Immature natural killer cell (primary cell): ENCODE measurements at regions not wholly inside any gene's neighbourhood (a gene's known extent, or its start where the extent isn't known, plus 50 kb on each side); places are given as distances from the start of the nearest gene placed in this dataset.

Experiments used
- DNase-seq, 3 donors: peaks; one replicate each; pipeline ENCODE4 v3.0.0; 2022; ENCODE audit warnings: mixed read lengths in 1 of 3
- H3K27ac Mint-ChIP-seq, 6 donors: one replicate each; pipeline ENCODE4 v1.8.0; 2020; ENCODE audit warnings: mixed read lengths in 6 of 6, mild to moderate bottlenecking in 5 of 6, inconsistent platforms in 4 of 6, moderate library complexity in 3 of 6
- H3K27me3 Mint-ChIP-seq, 3 donors: one replicate each; pipeline ENCODE4 v1.8.0; 2020 to 2021; ENCODE audit warnings: low read depth in 3 of 3, mild to moderate bottlenecking in 3 of 3, mixed read lengths in 3 of 3, moderate library complexity in 3 of 3, inconsistent platforms in 1 of 3
- H3K36me3 Mint-ChIP-seq, 3 donors: one replicate each; pipeline ENCODE4 v1.8.0; 2020; ENCODE audit warnings: mixed read lengths in 3 of 3, inconsistent platforms in 2 of 3, mild to moderate bottlenecking in 2 of 3
- H3K4me1 Mint-ChIP-seq, 2 donors: one replicate each; pipeline ENCODE4 v1.8.0; 2020; ENCODE audit warnings: inconsistent platforms in 2 of 2, mild to moderate bottlenecking in 2 of 2, mixed read lengths in 2 of 2, moderate library complexity in 1 of 2
- H3K4me3 Mint-ChIP-seq, 5 donors: one replicate each; pipeline ENCODE4 v1.8.0; 2020; ENCODE audit warnings: mild to moderate bottlenecking in 5 of 5, mixed read lengths in 5 of 5, inconsistent platforms in 3 of 5, moderate library complexity in 3 of 5
- H3K9me3 Mint-ChIP-seq, 6 donors: one replicate each; pipeline ENCODE4 v1.8.0; 2020; ENCODE audit warnings: mild to moderate bottlenecking in 6 of 6, mixed read lengths in 6 of 6, inconsistent platforms in 4 of 6, moderate library complexity in 3 of 6

DNA sequence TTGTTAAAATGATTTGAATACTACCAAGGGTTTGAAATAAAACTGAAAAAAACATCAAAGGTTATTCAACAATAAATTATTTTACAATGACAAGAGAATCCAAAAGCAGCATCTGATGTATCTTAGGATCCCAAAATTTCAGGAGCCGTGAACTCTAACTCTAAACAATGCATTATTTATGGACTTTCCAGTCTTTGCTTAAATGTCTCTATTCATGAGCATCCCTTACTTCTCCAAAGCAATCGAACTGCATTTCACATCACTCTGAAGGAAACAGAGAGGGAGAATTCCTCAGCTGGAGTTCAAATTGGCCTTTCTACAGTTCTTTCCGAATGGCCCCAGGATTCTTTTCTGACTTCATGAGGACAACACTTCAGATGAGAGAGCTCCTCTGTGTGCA, 229.1 kb downstream of the CBLN4 start:
- no peaks in the 10 kb centered on the region for H3K4me1 Mint-ChIP-seq
- H3K4me3 Mint-ChIP-seq, result no peak overlapping the region
- peaks cover 0 to 3% (median 3%) of the 10 kb centered on the region in 3 donors for H3K27me3 Mint-ChIP-seq
- H3K36me3 Mint-ChIP-seq, result no peaks in the 10 kb centered on the region
- no peak overlapping the region for H3K27ac Mint-ChIP-seq
- no peak for DNase-seq
- peaks cover 4 to 15% (median 9%) of the 10 kb centered on the region in 6 donors for H3K9me3 Mint-ChIP-seq

- Mint-ChIP-seq H3K27ac (no peak overlapping the region), H3K4me3 (no peak overlapping the region), H3K9me3 (peaks cover 4 to 15% (median 7%) of the 10 kb centered on the region in 6 donors), H3K27me3 (peaks cover 0 to 3% (median 3%) of the 10 kb centered on the region in 3 donors), H3K36me3 (no peaks in the 10 kb centered on the region), H3K4me1 (no peaks in the 10 kb centered on the region)
- DNase-seq, result no peak
These were observed 230.7 kb downstream of the CBLN4 start for GRCh38 chr20:55774628-55775027.

GRCh38 chr20:55761797-55762196, 243.5 kb downstream of the CBLN4 start:
- Mint-ChIP-seq H3K4me3 (no peak overlapping the region), H3K9me3 (peaks cover 7 to 51% (median 11%) of the 10 kb centered on the region in 6 donors), H3K27me3 (peaks cover 0 to 3% (median 0%) of the 10 kb centered on the region in 3 donors), H3K36me3 (no peaks in the 10 kb centered on the region), H3K27ac (no peak overlapping the region), H3K4me1 (no peaks in the 10 kb centered on the region)
- DNase-seq, result no peak

DNA sequence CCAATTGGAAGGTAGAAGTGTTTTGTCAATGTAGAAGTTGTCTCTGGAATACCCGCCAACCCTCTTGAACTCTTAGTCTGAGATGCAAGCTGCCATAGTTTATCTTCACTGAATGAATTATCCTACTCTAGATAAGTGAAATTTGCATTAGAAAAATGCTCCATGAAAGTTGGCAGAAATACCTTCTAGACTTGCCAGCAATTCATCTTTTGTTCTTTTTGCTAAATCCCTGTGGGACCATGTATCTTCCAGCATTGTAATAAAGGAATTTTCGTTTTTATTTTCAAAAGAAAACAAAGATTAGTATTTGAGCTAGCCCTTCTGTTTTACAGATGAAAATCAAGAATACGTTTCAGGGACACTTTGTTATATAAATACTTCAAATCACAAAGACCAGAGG, 244.2 kb downstream of the CBLN4 start:
- Mint-ChIP-seq H3K36me3 (no peaks in the 10 kb centered on the region), H3K27ac (no peak overlapping the region), H3K27me3 (peaks cover 0 to 3% (median 0%) of the 10 kb centered on the region in 3 donors), H3K9me3 (peaks cover 6 to 48% (median 11%) of the 10 kb centered on the region in 6 donors), H3K4me1 (no peaks in the 10 kb centered on the region), H3K4me3 (no peak overlapping the region)
- DNase-seq, result no peak

GRCh38 chr20:55760586-55760985, 244.7 kb downstream of the CBLN4 start:
- no peak overlapping the region for H3K4me3 Mint-ChIP-seq
- no peak for DNase-seq
- no peaks in the 10 kb centered on the region for H3K27me3 Mint-ChIP-seq
- no peaks in the 10 kb centered on the region for H3K36me3 Mint-ChIP-seq
- no peak overlapping the region for H3K27ac Mint-ChIP-seq
- peaks cover 6 to 46% (median 10%) of the 10 kb centered on the region in 6 donors for H3K9me3 Mint-ChIP-seq
- H3K4me1 Mint-ChIP-seq, result no peaks in the 10 kb centered on the region

DNA sequence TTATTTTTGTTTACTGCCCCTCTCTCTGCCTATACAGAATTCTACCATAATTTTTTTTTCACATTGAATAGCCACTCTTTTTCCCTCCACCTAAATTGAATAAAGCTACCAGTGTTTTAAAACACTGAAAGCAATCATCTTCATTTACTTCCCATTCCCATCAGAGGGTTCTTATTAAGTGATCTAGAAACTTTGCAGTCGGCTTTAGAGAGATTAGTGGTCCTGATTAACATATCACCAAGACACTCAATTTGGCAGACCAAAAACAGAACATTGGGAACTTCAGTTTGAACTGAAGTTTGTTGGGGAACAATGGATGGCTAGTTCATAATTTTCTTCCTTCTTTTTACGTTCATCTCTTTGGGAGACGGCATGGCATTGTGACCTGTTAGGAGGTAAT, 249.5 kb downstream of the CBLN4 start:
- H3K27ac Mint-ChIP-seq, result no peak overlapping the region
- no peak overlapping the region for H3K4me3 Mint-ChIP-seq
- H3K36me3 Mint-ChIP-seq, result no peaks in the 10 kb centered on the region
- no peaks in the 10 kb centered on the region for H3K4me1 Mint-ChIP-seq
- H3K9me3 Mint-ChIP-seq, result peaks cover 0 to 17% (median 2%) of the 10 kb centered on the region in 6 donors
- no peak for DNase-seq
- no peaks in the 10 kb centered on the region for H3K27me3 Mint-ChIP-seq

DNA sequence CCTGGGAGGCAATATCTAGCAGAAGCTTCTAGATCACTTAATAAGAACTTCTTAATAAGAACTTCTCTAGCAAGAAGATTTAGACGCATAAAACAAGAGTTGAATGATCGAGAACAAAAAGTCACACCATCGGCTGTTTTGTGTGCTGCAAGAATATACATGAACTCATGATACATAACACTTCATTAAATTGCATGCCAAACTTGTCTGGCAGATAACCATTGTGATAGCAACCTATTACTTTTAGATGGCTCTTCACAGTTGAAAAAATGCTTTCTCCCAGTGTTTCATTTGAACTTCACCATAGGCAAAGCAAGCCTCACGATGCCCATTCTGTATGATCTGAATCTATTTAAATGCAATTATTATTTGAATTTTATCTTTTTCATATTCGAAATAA, 249.9 kb downstream of the CBLN4 start:
- peaks cover 0 to 17% (median 2%) of the 10 kb centered on the region in 6 donors for H3K9me3 Mint-ChIP-seq
- H3K4me1 Mint-ChIP-seq, result no peaks in the 10 kb centered on the region
- H3K36me3 Mint-ChIP-seq, result no peaks in the 10 kb centered on the region
- H3K4me3 Mint-ChIP-seq, result no peak overlapping the region
- H3K27me3 Mint-ChIP-seq, result no peaks in the 10 kb centered on the region
- no peak for DNase-seq
- H3K27ac Mint-ChIP-seq, result no peak overlapping the region

GRCh38 chr20:55746723-55747122, 258.6 kb downstream of the CBLN4 start:
- Mint-ChIP-seq H3K9me3 (peaks cover 0 to 20% (median 6%) of the 10 kb centered on the region in 6 donors), H3K4me1 (no peaks in the 10 kb centered on the region), H3K36me3 (no peaks in the 10 kb centered on the region), H3K4me3 (no peak overlapping the region), H3K27ac (no peak overlapping the region), H3K27me3 (peaks cover 0 to 2% (median 0%) of the 10 kb centered on the region in 3 donors)
- DNase-seq, result no peak

DNA sequence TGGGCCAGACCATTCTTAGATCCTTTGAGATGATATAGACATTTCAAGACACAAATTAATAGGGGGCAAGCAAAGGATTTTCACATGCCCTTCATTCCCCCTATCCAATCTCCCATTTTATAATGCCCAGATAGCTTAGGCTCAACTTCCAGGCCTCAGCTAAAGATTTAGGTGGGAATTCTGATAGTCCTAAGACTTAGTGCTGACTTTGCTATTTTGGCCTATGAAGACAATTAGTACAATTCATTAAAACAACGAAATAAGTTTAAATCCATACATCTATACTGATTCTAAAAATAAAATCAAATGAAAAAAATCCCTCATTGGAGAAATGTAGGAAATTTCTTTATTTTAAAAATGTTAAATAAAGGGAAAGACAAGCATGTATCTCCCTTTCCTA, 259.5 kb downstream of the CBLN4 start:
- Mint-ChIP-seq H3K27me3 (peaks cover 0 to 2% (median 0%) of the 10 kb centered on the region in 3 donors), H3K27ac (no peak overlapping the region), H3K36me3 (no peaks in the 10 kb centered on the region), H3K4me3 (no peak overlapping the region), H3K9me3 (peaks cover 0 to 20% (median 6%) of the 10 kb centered on the region in 6 donors), H3K4me1 (no peaks in the 10 kb centered on the region)
- no peak for DNase-seq

DNA sequence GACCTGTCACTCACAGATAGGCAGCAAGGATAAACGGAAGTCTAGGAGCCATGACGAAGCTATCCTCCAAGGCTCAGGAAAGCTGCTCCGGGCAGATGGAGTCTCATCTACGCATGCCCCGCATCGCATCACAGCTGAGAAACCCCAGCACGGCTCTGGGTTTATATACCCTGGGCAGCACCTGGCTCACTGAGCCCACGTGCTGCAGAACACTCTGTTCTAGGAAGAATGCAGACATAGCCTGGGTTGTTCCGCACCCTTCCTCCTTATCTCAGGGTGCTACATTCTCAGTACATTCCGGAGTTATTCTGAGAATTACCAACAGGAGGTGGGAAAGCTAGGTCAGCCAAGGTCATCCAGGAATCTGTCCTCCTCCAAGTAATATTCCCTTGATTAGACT, 260.4 kb downstream of the CBLN4 start:
- Mint-ChIP-seq H3K4me3 (no peak overlapping the region), H3K27ac (no peak overlapping the region), H3K36me3 (no peaks in the 10 kb centered on the region), H3K27me3 (peaks cover 0 to 2% (median 0%) of the 10 kb centered on the region in 3 donors), H3K9me3 (peaks cover 0 to 20% (median 6%) of the 10 kb centered on the region in 6 donors), H3K4me1 (no peaks in the 10 kb centered on the region)
- DNase-seq, result no peak

GRCh38 chr20:55741801-55742200, 263.5 kb downstream of the CBLN4 start:
- Mint-ChIP-seq H3K27ac (no peak overlapping the region), H3K9me3 (peaks cover 0 to 8% (median 2%) of the 10 kb centered on the region in 6 donors), H3K4me3 (no peak overlapping the region), H3K36me3 (no peaks in the 10 kb centered on the region), H3K4me1 (no peaks in the 10 kb centered on the region), H3K27me3 (peaks cover 0 to 2% (median 2%) of the 10 kb centered on the region in 3 donors)
- DNase-seq, result no peak

DNA sequence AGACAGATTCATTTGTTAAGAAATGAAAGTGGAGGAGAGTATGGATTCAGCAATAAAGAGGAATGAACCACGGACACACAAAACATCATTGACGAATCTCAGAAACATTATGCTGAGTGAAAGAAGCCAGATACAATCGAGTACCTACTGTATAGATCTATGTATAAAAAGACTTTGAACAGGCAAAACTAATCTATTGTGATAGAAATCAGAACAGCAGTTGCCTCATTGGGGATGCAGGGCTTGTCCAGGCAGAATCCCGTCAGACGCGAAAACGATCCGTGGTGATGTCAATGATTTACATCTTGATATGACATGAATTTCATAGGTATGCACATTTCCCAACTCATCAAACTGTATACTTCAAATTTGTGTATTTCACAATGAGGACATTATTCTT, 265.2 kb downstream of the CBLN4 start:
- H3K4me1 Mint-ChIP-seq, result no peaks in the 10 kb centered on the region
- H3K36me3 Mint-ChIP-seq, result no peaks in the 10 kb centered on the region
- H3K27me3 Mint-ChIP-seq, result peaks cover 0 to 3% (median 2%) of the 10 kb centered on the region in 3 donors
- no peak overlapping the region for H3K27ac Mint-ChIP-seq
- H3K9me3 Mint-ChIP-seq, result peaks cover 0 to 8% (median 4%) of the 10 kb centered on the region in 6 donors
- DNase-seq, result no peak
- no peak overlapping the region for H3K4me3 Mint-ChIP-seq

- Mint-ChIP-seq H3K9me3 (peaks cover 2 to 12% (median 6%) of the 10 kb centered on the region in 6 donors), H3K27me3 (no peaks in the 10 kb centered on the region), H3K27ac (no peak overlapping the region), H3K4me3 (no peak overlapping the region), H3K4me1 (no peaks in the 10 kb centered on the region), H3K36me3 (no peaks in the 10 kb centered on the region)
- DNase-seq, result no peak
These were observed 275.0 kb downstream of the CBLN4 start for GRCh38 chr20:55730321-55730720.

DNA sequence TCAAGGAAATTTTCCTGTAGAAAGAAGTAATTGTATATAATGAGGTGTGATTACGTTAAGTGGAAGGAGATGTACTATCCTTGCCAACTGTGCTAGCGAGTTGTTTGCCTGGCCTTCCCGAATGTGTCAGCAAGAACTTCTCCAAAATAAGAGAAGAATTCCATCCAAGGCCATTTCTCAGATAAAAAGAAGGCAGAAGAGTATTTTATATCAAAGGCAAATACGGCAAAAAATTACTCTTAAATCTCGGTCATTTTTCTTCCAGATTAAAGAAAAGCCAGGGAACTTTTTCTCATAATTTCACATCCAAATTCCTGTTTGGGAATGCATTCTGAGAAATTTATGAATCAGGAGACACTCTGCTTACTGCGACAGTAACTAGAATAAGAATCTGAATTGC, 290.6 kb downstream of the CBLN4 start:
- DNase-seq, result no peak
- Mint-ChIP-seq H3K36me3 (peaks cover 0 to 4% (median 0%) of the 10 kb centered on the region in 3 donors), H3K27ac (no peak overlapping the region)

GRCh38 chr20:55714082-55714481, 291.2 kb downstream of the CBLN4 start:
- H3K4me3 Mint-ChIP-seq, result no peak overlapping the region
- DNase-seq, result no peak
- H3K9me3 Mint-ChIP-seq, result peaks cover 9 to 50% (median 13%) of the 10 kb centered on the region in 6 donors
- no peaks in the 10 kb centered on the region for H3K4me1 Mint-ChIP-seq
- peaks cover 0 to 1% (median 0%) of the 10 kb centered on the region in 3 donors for H3K27me3 Mint-ChIP-seq
- H3K36me3 Mint-ChIP-seq, result peaks cover 0 to 5% (median 0%) of the 10 kb centered on the region in 3 donors
- H3K27ac Mint-ChIP-seq, result no peak overlapping the region

More for the DNA sequence above, 290.6 kb downstream of the CBLN4 start:
- peaks cover 0 to 1% (median 0%) of the 10 kb centered on the region in 3 donors for H3K27me3 Mint-ChIP-seq
- peaks cover 9 to 46% (median 12%) of the 10 kb centered on the region in 6 donors for H3K9me3 Mint-ChIP-seq
- H3K4me3 Mint-ChIP-seq, result no peak overlapping the region
- no peaks in the 10 kb centered on the region for H3K4me1 Mint-ChIP-seq
